ENCODE measurements at regions not wholly inside any gene's neighbourhood (a gene's known extent, or its start where the extent isn't known, plus 50 kb on each side); places are given as distances from the start of the nearest gene placed in this dataset.

GRCh38 chr6:125667326-125667725 is 82.1 kb upstream of the HEY2 start:
- Histone ChIP-seq H3K9me3 (no peaks in the 10 kb centered on the region), H3K36me3 (no peaks in the 10 kb centered on the region), H3K4me3 (no peak overlapping the region), H3K4me1 (no peaks in the 10 kb centered on the region), H3K27ac (peak overlapping the region in 1 of 4 donors; percentile 9), H3K27me3 (no peaks in the 10 kb centered on the region)
- TF ChIP-seq POLR2A (IDR thresholded peaks at IDR 0.05) (no peak), CTCF (IDR thresholded peaks at IDR 0.05) (no peak)
- 34 to 48% methylated on average over 6 of the region's 6 CpGs for WGBS, 2 donors
- intact Hi-C loops (cut with DNase I) = no loop called here
- DNase-seq = no peak

DNA sequence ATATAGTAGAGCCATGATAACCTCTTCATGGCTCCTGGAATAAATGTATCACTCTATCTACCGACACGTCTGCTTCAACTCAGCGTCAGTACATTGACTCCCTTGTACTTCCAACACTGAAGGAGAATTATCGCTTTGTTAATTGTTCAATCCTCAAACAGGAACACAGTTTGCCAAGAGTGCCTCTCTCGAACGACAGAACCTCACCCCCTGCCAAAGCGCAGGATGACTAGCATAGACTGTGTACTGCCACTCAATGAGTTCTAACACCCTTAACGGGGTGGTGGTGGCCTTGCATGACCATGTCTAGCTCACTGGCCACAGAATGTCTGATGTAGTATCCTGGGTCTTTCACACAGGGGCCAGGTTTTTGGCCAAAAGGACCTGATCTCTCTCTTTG is 81.4 kb upstream of the HEY2 start:
- no peak overlapping the region for H3K4me3 ChIP-seq
- WGBS, 2 donors = 85 to 89% methylated on average over 8 of the region's 8 CpGs
- no peaks in the 10 kb centered on the region for H3K36me3 ChIP-seq
- H3K9me3 ChIP-seq = no peaks in the 10 kb centered on the region
- no peaks in the 10 kb centered on the region for H3K4me1 ChIP-seq
- no peak overlapping the region for H3K27ac ChIP-seq
- no peaks in the 10 kb centered on the region for H3K27me3 ChIP-seq
- DNase-seq = no peak
- intact Hi-C loops (cut with DNase I) = no loop called here
- TF ChIP-seq CTCF (IDR thresholded peaks at IDR 0.05) (no peak), POLR2A (IDR thresholded peaks at IDR 0.05) (no peak)

DNA sequence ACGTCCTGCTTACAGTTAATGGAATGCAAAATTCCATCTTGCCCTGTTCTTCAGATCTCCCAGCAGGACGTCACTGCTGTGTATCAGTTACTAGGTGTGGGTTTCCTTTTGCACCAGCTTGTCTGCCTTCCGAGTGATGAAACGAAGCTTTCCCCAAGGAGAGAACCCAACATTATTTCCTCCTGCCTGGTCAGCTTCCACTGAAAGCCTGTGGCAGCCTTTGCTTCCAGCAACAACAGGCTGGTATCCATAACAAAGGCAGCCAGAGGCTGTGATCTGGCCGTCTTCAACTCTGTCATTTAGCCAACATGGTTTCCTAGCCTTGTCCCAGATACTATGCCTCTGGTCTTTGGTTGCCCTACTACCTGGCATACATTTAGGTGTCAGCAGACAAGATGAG is 78.9 kb upstream of the HEY2 start:
- Histone ChIP-seq H3K4me1 (no peaks in the 10 kb centered on the region), H3K27ac (no peak overlapping the region), H3K4me3 (no peak overlapping the region), H3K36me3 (no peaks in the 10 kb centered on the region), H3K9me3 (no peaks in the 10 kb centered on the region), H3K27me3 (no peaks in the 10 kb centered on the region)
- TF ChIP-seq POLR2A (IDR thresholded peaks at IDR 0.05) (no peak), CTCF (IDR thresholded peaks at IDR 0.05) (no peak)
- intact Hi-C loops (cut with DNase I) = no loop called here
- no peak for DNase-seq
- WGBS, 2 donors = 13 to 22% methylated on average over 5 of the region's 5 CpGs

DNA sequence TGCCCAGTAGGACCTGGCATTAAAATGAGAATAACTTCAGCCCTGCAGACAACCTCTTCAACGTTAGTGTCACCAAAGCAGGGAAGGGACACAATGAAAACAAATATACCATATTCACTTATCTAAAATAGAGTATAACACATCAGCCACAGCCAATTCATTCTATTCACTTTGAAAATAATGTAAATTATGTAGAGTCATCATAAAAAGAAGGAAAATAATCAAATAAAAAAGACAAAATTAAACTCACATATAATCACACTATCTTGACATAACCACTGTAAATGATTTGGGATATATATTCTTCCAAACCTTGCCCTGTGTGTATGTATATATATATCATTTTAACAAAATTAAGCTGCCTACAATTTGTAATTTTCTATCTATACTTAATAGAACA is 78.1 kb upstream of the HEY2 start:
- intact Hi-C loops (cut with DNase I) = no loop called here
- TF ChIP-seq POLR2A (IDR thresholded peaks at IDR 0.05) (no peak), CTCF (IDR thresholded peaks at IDR 0.05) (no peak)
- no peaks in the 10 kb centered on the region for H3K27me3 ChIP-seq
- no peaks in the 10 kb centered on the region for H3K36me3 ChIP-seq
- WGBS, 2 donors = 36 to 68% methylated on average over 1 of the region's 1 CpG
- H3K4me1 ChIP-seq = no peaks in the 10 kb centered on the region
- no peaks in the 10 kb centered on the region for H3K9me3 ChIP-seq
- DNase-seq = no peak
- H3K27ac ChIP-seq = no peak overlapping the region
- H3K4me3 ChIP-seq = no peak overlapping the region

DNA sequence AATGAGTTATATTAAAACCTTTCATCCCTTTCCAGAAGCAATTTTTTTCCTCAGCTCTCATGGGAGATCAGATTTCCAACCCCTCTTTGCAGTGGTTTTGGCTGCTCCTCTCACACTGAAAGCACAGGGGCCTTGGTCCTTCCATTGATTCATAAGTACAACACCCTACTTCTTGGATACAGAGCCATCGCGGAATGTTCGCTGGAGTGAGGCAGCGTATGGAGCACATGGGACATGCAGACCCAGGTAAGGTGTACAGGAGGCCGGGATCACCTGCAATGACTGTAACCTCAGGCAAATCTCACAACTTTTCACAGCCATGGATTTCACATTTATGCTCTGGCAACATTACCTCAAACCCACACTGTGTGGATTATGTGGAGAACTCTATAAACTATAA is 75.2 kb upstream of the HEY2 start:
- WGBS, 2 donors = 83 to 86% methylated on average over 2 to 5 of the region's 5 CpGs
- Histone ChIP-seq H3K27me3 (no peaks in the 10 kb centered on the region), H3K27ac (no peak overlapping the region), H3K4me3 (no peak overlapping the region), H3K36me3 (no peaks in the 10 kb centered on the region), H3K9me3 (no peaks in the 10 kb centered on the region), H3K4me1 (no peaks in the 10 kb centered on the region)
- DNase-seq = no peak
- intact Hi-C loops (cut with DNase I) = no loop called here
- no peak for TF ChIP-seq POLR2A (IDR thresholded peaks at IDR 0.05)
- TF ChIP-seq CTCF (IDR thresholded peaks at IDR 0.05) = no peak
